GM18499 (cell line): ENCODE measurements at regions not wholly inside any gene's neighbourhood (a gene's known extent, or its start where the extent isn't known, plus 50 kb on each side); places are given as distances from the start of the nearest gene placed in this dataset.

Experiments
- ATAC-seq: cut with Tn5 transposase; IDR thresholded peaks from one replicate; pipeline ENCODE4 v1.9.1; 2021; ENCODE audit warnings: moderate number of reproducible peaks; ENCODE audit not compliant: insufficient read depth, unreplicated experiment

GRCh38 chr1:209063767-209064659 is 519.5 kb upstream of the CAMK1G start:
- no peak for ATAC-seq

- no peak for ATAC-seq
These were observed 518.4 kb upstream of the CAMK1G start for GRCh38 chr1:209064850-209065706.

- no peak for ATAC-seq
These were observed 511.0 kb upstream of the CAMK1G start for GRCh38 chr1:209072481-209072880.

- no peak for ATAC-seq
These were observed 509.6 kb upstream of the CAMK1G start for GRCh38 chr1:209073879-209074278.

GRCh38 chr1:209074575-209075250 is 508.8 kb upstream of the CAMK1G start:
- ATAC-seq = no peak

- no peak for ATAC-seq
These were observed 506.8 kb upstream of the CAMK1G start for GRCh38 chr1:209076688-209077087.

GRCh38 chr1:209080170-209080781 is 503.2 kb upstream of the CAMK1G start:
- ATAC-seq = no peak

GRCh38 chr1:209086486-209087192 is 496.9 kb upstream of the CAMK1G start:
- ATAC-seq = peak; percentile 95

GRCh38 chr1:209094384-209094783 is 489.1 kb upstream of the CAMK1G start:
- ATAC-seq = no peak

GRCh38 chr1:209095627-209096595 is 487.6 kb upstream of the CAMK1G start:
- ATAC-seq = no peak

- ATAC-seq = no peak
These were observed 483.1 kb upstream of the CAMK1G start for GRCh38 chr1:209100460-209100859.

GRCh38 chr1:209101106-209101505 is 482.4 kb upstream of the CAMK1G start:
- ATAC-seq = no peak

- no peak for ATAC-seq
These were observed 481.4 kb upstream of the CAMK1G start for GRCh38 chr1:209102120-209102519.

GRCh38 chr1:209102531-209102930 is 481.0 kb upstream of the CAMK1G start:
- ATAC-seq = no peak

GRCh38 chr1:209103092-209103491 is 480.4 kb upstream of the CAMK1G start:
- ATAC-seq = no peak

- ATAC-seq = no peak
These were observed 478.9 kb upstream of the CAMK1G start for GRCh38 chr1:209104646-209105045.

- no peak for ATAC-seq
These were observed 477.8 kb upstream of the CAMK1G start for GRCh38 chr1:209105701-209106100.

GRCh38 chr1:209106237-209106741 is 477.2 kb upstream of the CAMK1G start:
- ATAC-seq = no peak
